ENCODE measurements at regions not wholly inside any gene's neighbourhood (a gene's known extent, or its start where the extent isn't known, plus 50 kb on each side); places are given as distances from the start of the nearest gene placed in this dataset.
"Not testable (repeated sequence)": the region's sequence is repeated elsewhere in the genome, so short reads cannot be mapped to it uniquely, and the experiment has no call there.

GRCh38 chr6:135605278-135605790 lies 107.8 kb upstream of the AHI1 start:
- no peak for DNase-seq (ENCODE audit: low spot score)

GRCh38 chr6:135606392-135606791 lies 108.9 kb upstream of the AHI1 start:
- no peak for DNase-seq (ENCODE audit: low spot score)

- no peak for DNase-seq (ENCODE audit: low spot score)
Measured at GRCh38 chr6:135608031-135608430, 110.5 kb upstream of the AHI1 start.

GRCh38 chr6:135610192-135610591 lies 112.7 kb upstream of the AHI1 start:
- DNase-seq (ENCODE audit: low spot score): not testable (repeated sequence)

- no peak for DNase-seq (ENCODE audit: low spot score)
Measured at GRCh38 chr6:135616655-135617054, 119.1 kb upstream of the AHI1 start.

GRCh38 chr6:135617222-135617621 lies 119.7 kb upstream of the AHI1 start:
- DNase-seq (ENCODE audit: low spot score): no peak

- DNase-seq (ENCODE audit: low spot score): no peak
Measured at GRCh38 chr6:135622081-135622480, 124.5 kb upstream of the AHI1 start.

GRCh38 chr6:135623979-135624378 lies 126.4 kb upstream of the AHI1 start:
- DNase-seq (ENCODE audit: low spot score): no peak

GRCh38 chr6:135624402-135625295 lies 127.1 kb upstream of the AHI1 start:
- DNase-seq (ENCODE audit: low spot score): peak; percentile 79

- DNase-seq (ENCODE audit: low spot score): not testable (repeated sequence)
Measured at GRCh38 chr6:135626001-135626400, 128.5 kb upstream of the AHI1 start.

GRCh38 chr6:135627092-135627715 lies 129.7 kb upstream of the AHI1 start:
- DNase-seq (ENCODE audit: low spot score): no peak

GRCh38 chr6:135630789-135631376 lies 133.3 kb upstream of the AHI1 start:
- no peak for DNase-seq (ENCODE audit: low spot score)

GRCh38 chr6:135631821-135632220 lies 134.3 kb upstream of the AHI1 start:
- DNase-seq (ENCODE audit: low spot score): no peak

GRCh38 chr6:135633573-135633972 lies 136.0 kb upstream of the AHI1 start:
- no peak for DNase-seq (ENCODE audit: low spot score)

GRCh38 chr6:135637701-135638100 lies 140.2 kb upstream of the AHI1 start:
- no peak for DNase-seq (ENCODE audit: low spot score)

GRCh38 chr6:135638108-135638507 lies 140.6 kb upstream of the AHI1 start:
- no peak for DNase-seq (ENCODE audit: low spot score)

- DNase-seq (ENCODE audit: low spot score): no peak
Measured at GRCh38 chr6:135640048-135640447, 142.5 kb upstream of the AHI1 start.

GRCh38 chr6:135640449-135641111 lies 143.0 kb upstream of the AHI1 start:
- DNase-seq (ENCODE audit: low spot score): peak; percentile 52

GRCh38 chr6:135642912-135643311 lies 145.4 kb upstream of the AHI1 start:
- DNase-seq (ENCODE audit: low spot score): no peak

GRCh38 chr6:135644394-135644793 lies 146.9 kb upstream of the AHI1 start:
- no peak for DNase-seq (ENCODE audit: low spot score)

- DNase-seq (ENCODE audit: low spot score): no peak
Measured at GRCh38 chr6:135647521-135647920, 150.0 kb upstream of the AHI1 start.
